ENCODE measurements at regions not wholly inside any gene's neighbourhood (a gene's known extent, or its start where the extent isn't known, plus 50 kb on each side); places are given as distances from the start of the nearest gene placed in this dataset.
A peak's percentile ranks its signal among the peaks of the same experiment; 100 is the strongest.

GRCh38 chr5:93874491-93874890 lies 133.1 kb upstream of the POU5F2 start:
- no peak overlapping the region for H2BK15ac ChIP-seq (ENCODE audit: low read depth, low read length)
- H4K8ac ChIP-seq (replicated peaks; ENCODE audit: insufficient read length, low read depth, low read length): no peak overlapping the region
- no peak overlapping the region for H3K23ac ChIP-seq (ENCODE audit: insufficient read length, low read depth, low read length)
- no peak overlapping the region for H3K4me3 Mint-ChIP-seq
- peaks cover 12 to 15% of the 10 kb centered on the region in 2 experiments for H3K4me1 Mint-ChIP-seq
- peaks cover 3% of the 10 kb centered on the region; the same call in 1 of the 2 replicates for H3K4me1 ChIP-seq (ENCODE audit: insufficient read depth, low read length)
- H3K79me1 ChIP-seq (ENCODE audit: insufficient read depth, low read depth, low read length, poor library complexity, severe bottlenecking): no peaks in the 10 kb centered on the region
- no peak overlapping the region for H3K9ac ChIP-seq (ENCODE audit: extremely low read depth, insufficient read length, low read length)
- H3K56ac ChIP-seq (ENCODE audit: insufficient read length, low read depth, low read length): no peak overlapping the region
- H2AK5ac ChIP-seq (ENCODE audit: insufficient read length, low read length): no peak overlapping the region
- no peak overlapping the region for H3K4me2 ChIP-seq (ENCODE audit: insufficient read depth, insufficient read length, low read length)
- H2BK12ac ChIP-seq (ENCODE audit: insufficient read length, low read depth, low read length): no peak overlapping the region
- no peaks in the 10 kb centered on the region for H3K27me3 ChIP-seq (ENCODE audit: insufficient read depth, low read length)
- no peak overlapping the region for H3K4ac ChIP-seq (ENCODE audit: low read depth, low read length)
- H3K18ac ChIP-seq (ENCODE audit: insufficient read length, low read depth, low read length): no peak overlapping the region
- no peaks in the 10 kb centered on the region for H3K9me3 Mint-ChIP-seq
- peak overlapping the region in 1 of 3 experiments; percentile 81; a peak in 1 of 7 replicates for H3K27ac Mint-ChIP-seq
- no peak overlapping the region for H4K91ac ChIP-seq (ENCODE audit: insufficient read length, low read depth, low read length)
- no peak overlapping the region for H3T11ph ChIP-seq (ENCODE audit: low read length)
- H4K20me1 ChIP-seq (ENCODE audit: control insufficient read depth, insufficient read depth, insufficient read length): no peaks in the 10 kb centered on the region
- no peak overlapping the region for H2BK20ac ChIP-seq (ENCODE audit: low read depth, low read length, poor library complexity, severe bottlenecking)
- no peaks in the 10 kb centered on the region for H3K27me3 Mint-ChIP-seq (ENCODE audit: low read depth)
- H3K9me3 ChIP-seq (ENCODE audit: control insufficient read depth, low read depth, low read length): no peaks in the 10 kb centered on the region
- H4K5ac ChIP-seq (ENCODE audit: insufficient read length, low read depth, low read length): peak overlapping the region; percentile 89
- H3K23me2 ChIP-seq (ENCODE audit: insufficient read length, low read depth, low read length, poor library complexity, severe bottlenecking): no peaks in the 10 kb centered on the region
- no peaks in the 10 kb centered on the region for H3K36me3 Mint-ChIP-seq (ENCODE audit: insufficient read depth in 1 of 3, low read depth in 3 of 3)
- no peak for TF ChIP-seq CTCF (conservative IDR thresholded peaks at IDR 0.05)
- H2AFZ ChIP-seq (ENCODE audit: low read length): no peak overlapping the region
- no peak overlapping the region for H3K14ac ChIP-seq (ENCODE audit: insufficient read depth, low read length)
- DNase-seq: no peak
- H3K79me2 ChIP-seq (ENCODE audit: insufficient read depth, low read length): no peaks in the 10 kb centered on the region
- H2BK5ac ChIP-seq (ENCODE audit: insufficient read length, low read length): no peak overlapping the region
- no peak overlapping the region for H2BK120ac ChIP-seq (ENCODE audit: low read depth, low read length, poor library complexity, severe bottlenecking)
- H3K27ac ChIP-seq (ENCODE audit: insufficient read length, low read depth, low read length): no peak overlapping the region

Measured in H9 (cell line).